Testis (tissue), 2 donors: ENCODE measurements at regions not wholly inside any gene's neighbourhood (a gene's known extent, or its start where the extent isn't known, plus 50 kb on each side); places are given as distances from the start of the nearest gene placed in this dataset.
"Not testable (repeated sequence)": the region's sequence is repeated elsewhere in the genome, so short reads cannot be mapped to it uniquely, and the experiment has no call there.

ENCODE experiments used
- DNase-seq: peaks from one replicate; pipeline ENCODE4 v3.0.0-alpha.2; 2019
- H3K27ac ChIP-seq, 2 donors: fragments of 200-600 bp; sonication (generic); one replicate each; pipeline ENCODE4 v1.5.1; 2019
- H3K27me3 ChIP-seq: fragments of 200-600 bp; sonication (generic); one replicate; pipeline ENCODE4 v1.5.1; 2019
- H3K36me3 ChIP-seq: fragments of 200-600 bp; sonication (generic); one replicate; pipeline ENCODE4 v1.5.1; 2017; ENCODE audit warnings: low read depth; ENCODE audit errors: missing control alignments
- H3K4me1 ChIP-seq: fragments of 200-600 bp; sonication (generic); one replicate; pipeline ENCODE4 v1.5.1; 2019
- H3K4me3 ChIP-seq, 2 donors: fragments of 200-600 bp; sonication (generic); one replicate each; pipeline ENCODE4 v1.5.1; 2017 to 2019
- H3K9me3 ChIP-seq: fragments of 200-600 bp; sonication (generic); one replicate; pipeline ENCODE4 v1.5.1; 2017
- POLR2A ChIP-seq: fragments of 450-650 bp; IDR thresholded peaks from one replicate; pipeline ENCODE4 v1.6.1; 2017; ENCODE audit warnings: antibody characterized with exemption, mild to moderate bottlenecking, moderate library complexity
- WGBS, 2 donors: methylation state at CpG; one replicate each; pipeline ENCODE4 v1.1.5; 2018; 5-methylcytosine and 5-hydroxymethylcytosine counted together
- intact Hi-C: fragments of 100-400 bp; cut with DNase I; formaldehyde crosslinking; loops from one replicate; pipeline ENCODE4 v1.15.1; 2023; ENCODE audit warnings: low total_unique reads
- TF ChIP-seq, protein P1 (sequence below), 3 experiments: fragments of 450-650 bp in 2 of 3; fragments of 200-600 bp in 1 of 3; sonication (generic) in 1 of 3; IDR thresholded peaks; one replicate each; pipeline ENCODE4 v1.5.1; 2016 to 2019; ENCODE audit warnings: antibody characterized with exemption in 3 of 3, mild to moderate bottlenecking in 2 of 3, moderate library complexity in 1 of 3

DNA sequence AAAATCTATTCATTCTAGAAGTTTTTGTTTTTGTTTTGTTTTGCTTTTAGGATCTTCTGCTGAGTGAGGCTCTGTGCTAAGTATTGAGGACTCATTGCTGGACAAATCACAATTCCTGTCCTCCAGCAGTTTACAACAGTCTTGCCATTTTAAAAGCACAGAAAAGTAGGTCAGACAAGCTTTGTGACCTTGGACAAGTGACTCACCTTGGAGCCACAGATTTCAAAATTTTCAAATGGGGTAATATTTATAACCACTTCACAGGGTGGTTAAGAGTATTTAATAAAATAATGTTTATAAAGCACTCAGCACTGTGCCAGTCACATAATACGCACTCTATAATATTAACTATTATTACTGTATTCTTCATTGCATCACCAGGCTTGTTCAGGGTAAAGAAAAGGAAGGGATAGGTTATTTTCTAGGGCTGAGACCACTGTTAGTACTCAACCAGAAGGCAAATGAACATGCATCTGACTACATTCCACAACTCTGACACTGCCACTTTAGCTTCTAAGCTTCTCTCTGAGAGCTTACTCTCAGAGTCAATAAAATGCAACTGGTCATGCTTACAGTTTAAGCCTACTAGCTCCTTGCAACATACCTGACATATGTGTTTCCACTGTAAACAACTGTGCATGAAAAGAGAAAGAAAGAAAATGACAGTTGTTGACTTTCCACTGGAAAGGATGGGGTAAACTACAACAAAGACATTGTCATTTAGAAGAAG is 63.2 kb upstream of the FIBIN start:
- Histone ChIP-seq H3K9me3 (no peaks in the 10 kb centered on the region), H3K4me3 (no peak overlapping the region), H3K4me1 (no peaks in the 10 kb centered on the region), H3K27me3 (no peaks in the 10 kb centered on the region), H3K36me3 (no peaks in the 10 kb centered on the region), H3K27ac (no peak overlapping the region)
- 41 to 90% methylated on average over 1 of the region's 1 CpG for WGBS, 2 donors
- intact Hi-C loops, result no loop called here
- TF ChIP-seq, protein P1, sequence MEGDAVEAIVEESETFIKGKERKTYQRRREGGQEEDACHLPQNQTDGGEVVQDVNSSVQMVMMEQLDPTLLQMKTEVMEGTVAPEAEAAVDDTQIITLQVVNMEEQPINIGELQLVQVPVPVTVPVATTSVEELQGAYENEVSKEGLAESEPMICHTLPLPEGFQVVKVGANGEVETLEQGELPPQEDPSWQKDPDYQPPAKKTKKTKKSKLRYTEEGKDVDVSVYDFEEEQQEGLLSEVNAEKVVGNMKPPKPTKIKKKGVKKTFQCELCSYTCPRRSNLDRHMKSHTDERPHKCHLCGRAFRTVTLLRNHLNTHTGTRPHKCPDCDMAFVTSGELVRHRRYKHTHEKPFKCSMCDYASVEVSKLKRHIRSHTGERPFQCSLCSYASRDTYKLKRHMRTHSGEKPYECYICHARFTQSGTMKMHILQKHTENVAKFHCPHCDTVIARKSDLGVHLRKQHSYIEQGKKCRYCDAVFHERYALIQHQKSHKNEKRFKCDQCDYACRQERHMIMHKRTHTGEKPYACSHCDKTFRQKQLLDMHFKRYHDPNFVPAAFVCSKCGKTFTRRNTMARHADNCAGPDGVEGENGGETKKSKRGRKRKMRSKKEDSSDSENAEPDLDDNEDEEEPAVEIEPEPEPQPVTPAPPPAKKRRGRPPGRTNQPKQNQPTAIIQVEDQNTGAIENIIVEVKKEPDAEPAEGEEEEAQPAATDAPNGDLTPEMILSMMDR (IDR thresholded peaks at IDR 0.05), result no peak
- no peak for TF ChIP-seq POLR2A
- DNase-seq, result no peak

DNA sequence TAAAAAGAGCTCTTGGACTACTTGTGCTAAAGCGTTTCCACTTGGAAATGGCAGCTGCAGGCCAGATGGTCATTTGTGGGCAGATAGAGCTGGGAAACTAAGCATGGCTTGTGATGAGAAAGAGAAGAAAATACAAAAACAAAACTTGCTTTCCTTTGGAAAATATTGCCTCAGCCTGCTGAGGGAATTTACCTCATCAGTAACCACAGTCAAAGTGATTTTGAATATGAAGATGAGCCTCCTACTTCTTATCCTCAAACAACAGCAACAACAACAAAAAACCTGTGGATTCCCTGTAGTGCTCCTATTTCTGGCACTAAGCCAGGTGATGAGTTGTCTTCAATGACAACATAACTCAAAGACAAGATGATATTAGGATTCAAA is 62.7 kb upstream of the FIBIN start:
- H3K9me3 ChIP-seq, result no peaks in the 10 kb centered on the region
- H3K27ac ChIP-seq, result no peak overlapping the region
- no peaks in the 10 kb centered on the region for H3K36me3 ChIP-seq
- WGBS, 2 donors, result 55 to 61% methylated on average over 1 of the region's 1 CpG
- intact Hi-C loops, result no loop called here
- DNase-seq, result no peak
- no peaks in the 10 kb centered on the region for H3K4me1 ChIP-seq
- H3K4me3 ChIP-seq, result no peak overlapping the region
- no peaks in the 10 kb centered on the region for H3K27me3 ChIP-seq
- no peak for TF ChIP-seq POLR2A
- TF ChIP-seq, protein P1 (IDR thresholded peaks at IDR 0.05), result no peak

DNA sequence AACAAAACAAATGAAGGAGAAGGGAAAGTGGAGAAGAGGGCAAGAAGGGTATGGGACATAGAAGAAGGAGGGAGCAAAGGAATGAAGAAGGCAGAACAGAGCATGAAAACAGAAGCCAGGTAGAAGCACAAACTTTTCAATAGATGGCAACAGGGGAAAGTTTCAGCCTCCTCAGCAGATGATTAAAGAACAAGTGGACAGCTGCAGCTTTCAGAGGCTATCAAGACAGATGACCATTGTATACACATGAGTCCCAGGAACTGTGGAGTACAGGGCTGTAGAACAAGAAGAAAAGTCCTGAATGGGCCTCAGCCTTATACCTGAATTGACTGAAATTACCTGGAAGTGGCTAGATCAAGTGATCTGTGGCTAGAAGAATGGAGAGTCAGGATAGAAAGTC is 62.0 kb upstream of the FIBIN start:
- Histone ChIP-seq H3K27me3 (no peaks in the 10 kb centered on the region), H3K4me3 (no peak overlapping the region), H3K27ac (no peak overlapping the region), H3K4me1 (no peaks in the 10 kb centered on the region), H3K36me3 (no peaks in the 10 kb centered on the region), H3K9me3 (no peaks in the 10 kb centered on the region)
- intact Hi-C loops, result no loop called here
- TF ChIP-seq POLR2A, result no peak
- TF ChIP-seq, protein P1 (IDR thresholded peaks at IDR 0.05), result no peak
- DNase-seq, result no peak

DNA sequence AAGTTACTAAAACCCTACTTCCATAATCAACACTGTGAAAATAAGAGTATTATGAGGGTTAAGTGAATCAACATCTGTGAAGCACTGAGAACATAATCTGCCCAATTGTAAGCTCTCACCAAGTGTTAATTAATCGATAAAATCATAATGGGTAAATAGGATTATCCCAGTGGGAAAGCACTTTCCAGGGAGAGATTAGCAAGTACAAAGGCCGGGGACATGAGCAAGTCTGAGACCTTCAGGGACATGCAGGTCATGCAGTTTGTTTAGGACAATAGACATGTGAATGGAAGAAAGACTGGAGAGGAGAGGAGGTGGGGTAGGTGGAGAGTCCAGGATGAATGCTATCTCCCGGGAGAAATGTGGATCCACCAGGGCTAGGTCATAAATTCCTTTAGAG is 57.8 kb upstream of the FIBIN start:
- Histone ChIP-seq H3K4me3 (no peak overlapping the region), H3K9me3 (no peaks in the 10 kb centered on the region), H3K27me3 (no peaks in the 10 kb centered on the region), H3K4me1 (no peaks in the 10 kb centered on the region), H3K27ac (no peak overlapping the region), H3K36me3 (no peaks in the 10 kb centered on the region)
- no peak for DNase-seq
- intact Hi-C loops, result no loop called here
- TF ChIP-seq, protein P1 (IDR thresholded peaks at IDR 0.05), result no peak
- no peak for TF ChIP-seq POLR2A
- 75 to 81% methylated on average over 3 of the region's 3 CpGs for WGBS, 2 donors

DNA sequence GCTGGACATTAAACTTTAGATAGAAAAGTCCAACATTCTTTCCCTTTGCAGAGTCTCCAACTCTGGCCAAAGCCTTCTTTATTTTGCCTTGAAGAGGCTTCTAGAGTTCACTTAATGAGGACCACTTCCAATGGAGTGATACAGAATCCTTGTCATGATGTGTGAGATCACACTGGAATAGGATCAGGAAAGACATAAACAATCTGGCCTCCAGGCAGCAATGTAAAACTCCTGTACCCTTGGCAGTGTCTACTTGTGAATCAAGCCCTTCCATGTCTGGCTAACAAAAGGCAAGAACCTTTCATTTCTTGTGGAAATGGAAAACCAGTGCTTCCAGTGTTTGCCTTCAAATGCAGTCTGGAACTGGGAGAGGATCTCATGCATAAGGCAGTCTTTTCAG is 56.5 kb upstream of the FIBIN start:
- no peak overlapping the region for H3K4me3 ChIP-seq
- intact Hi-C loops, result no loop called here
- DNase-seq, result no peak
- H3K4me1 ChIP-seq, result no peaks in the 10 kb centered on the region
- H3K27me3 ChIP-seq, result no peaks in the 10 kb centered on the region
- no peaks in the 10 kb centered on the region for H3K36me3 ChIP-seq
- H3K9me3 ChIP-seq, result no peaks in the 10 kb centered on the region
- H3K27ac ChIP-seq, result no peak overlapping the region
- TF ChIP-seq, protein P1 (IDR thresholded peaks at IDR 0.05), result no peak
- TF ChIP-seq POLR2A, result no peak

DNA sequence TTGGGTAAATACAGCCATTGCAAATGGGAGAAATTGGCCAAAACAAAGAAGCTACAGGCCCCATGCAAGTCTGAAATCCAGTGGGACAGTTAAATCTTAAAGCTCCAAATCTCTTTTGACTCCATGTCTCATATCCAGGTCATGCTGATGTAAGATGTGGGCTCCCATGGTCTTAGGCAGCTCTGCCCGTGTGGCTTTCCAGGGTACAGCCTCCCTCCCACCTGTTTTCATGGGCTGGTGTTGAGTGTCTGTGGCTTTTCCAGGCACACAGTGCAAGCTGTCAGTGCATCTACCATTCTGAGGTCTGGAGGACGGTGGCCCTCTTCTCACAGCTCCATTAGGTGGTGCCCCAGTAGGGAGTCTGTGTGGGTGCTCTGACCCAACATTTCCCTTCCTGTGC is 53.4 kb upstream of the FIBIN start:
- H3K27ac ChIP-seq, H3K9me3 ChIP-seq, intact Hi-C loops, H3K4me1 ChIP-seq, H3K27me3 ChIP-seq, DNase-seq, H3K36me3 ChIP-seq, H3K4me3 ChIP-seq: not testable (repeated sequence)
- WGBS, 2 donors, result 84 to 87% methylated on average over 2 of the region's 2 CpGs
